Heart left ventricle (tissue), 16 donors: ENCODE measurements at regions not wholly inside any gene's neighbourhood (a gene's known extent, or its start where the extent isn't known, plus 50 kb on each side); places are given as distances from the start of the nearest gene placed in this dataset.

Experiments used
- ATAC-seq, 4 donors: fragments of 200-7000 bp; cut with Tn5 transposase; one replicate each; pipeline ENCODE4 v1.9.1; 2020 to 2022; ENCODE audit warnings: moderate library complexity in 4 of 4, mild to moderate bottlenecking in 3 of 4, moderate number of reproducible peaks in 1 of 4
- DNase-seq, 5 donors: peaks; one replicate each; pipeline ENCODE4 v3.0.0-alpha.2; 2020
- H3K27ac ChIP-seq, 12 donors: fragments of 200-600 bp; sonication (generic) in 4 of 12; one replicate each; pipeline versions ENCODE4 v1.5.0 to v1.8.0; 2016 to 2022; ENCODE audit warnings: mild to moderate bottlenecking in 2 of 12
- H3K27me3 ChIP-seq, 9 donors: fragments of 200-600 bp; sonication (generic) in 2 of 9; one replicate each; pipeline versions ENCODE4 v1.5.1 to v1.8.0; 2016 to 2022; ENCODE audit warnings: mild to moderate bottlenecking in 3 of 9
- H3K36me3 ChIP-seq, 9 donors: fragments of 200-600 bp; sonication (generic) in 2 of 9; one replicate each; pipeline versions ENCODE4 v1.5.0 to v1.8.0; 2018 to 2022; ENCODE audit warnings: mild to moderate bottlenecking in 2 of 9
- H3K4me1 ChIP-seq, 12 donors: fragments of 200-600 bp; sonication (generic) in 4 of 12; one replicate each; pipeline versions ENCODE4 v1.5.0 to v1.8.0; 2016 to 2022; ENCODE audit warnings: mild to moderate bottlenecking in 3 of 12
- H3K4me3 ChIP-seq, 12 donors: fragments of 200-600 bp; sonication (generic) in 4 of 12; one replicate each; pipeline versions ENCODE4 v1.5.0 to v1.8.0; 2017 to 2022; ENCODE audit warnings: mild to moderate bottlenecking in 9 of 12, moderate library complexity in 4 of 12
- H3K9me3 ChIP-seq, 12 donors: fragments of 200-600 bp; sonication (generic) in 4 of 12; one replicate each; pipeline versions ENCODE4 v1.5.0 to v1.8.0; 2016 to 2022; ENCODE audit warnings: mild to moderate bottlenecking in 1 of 12
- CTCF ChIP-seq, 12 donors: fragments of 200-600 bp; sonication (generic) in 4 of 12; IDR thresholded peaks; one replicate each; pipeline versions ENCODE4 v1.5.0 to v1.8.0; 2018 to 2022; ENCODE audit warnings: antibody characterized with exemption in 12 of 12, mild to moderate bottlenecking in 5 of 12
- POLR2A ChIP-seq, 2 donors: fragments of 450-650 bp; IDR thresholded peaks; one replicate each; pipeline ENCODE4 v1.6.1; 2017; ENCODE audit warnings: antibody characterized with exemption in 2 of 2, mild to moderate bottlenecking in 2 of 2, moderate library complexity in 2 of 2
- WGBS, 4 donors: extraction: QIAGEN DNeasy Blood & Tissue Kit in 2 of 4; methylation state at CpG; one replicate each; pipeline versions ENCODE4 v1.1.5 to v1.1.7; 2013 to 2018; 5-methylcytosine and 5-hydroxymethylcytosine counted together
- intact Hi-C, 10 donors: fragments of 100-400 bp; cut with DNase I; formaldehyde crosslinking; loops; one replicate each; pipeline versions ENCODE4 v1.11.1 to v1.14.2; 2022
- donor health status: ischemic (EF 13 %, LVEDD 7.1; RV severe dilation, severe dysfunction).
- donor health status: healthy with polysubstance abuse.
- donor health status: DM: no; HTN: yes; CAD: no.
- donor health status: DM: no; HTN: no; CAD: no.
- donor health status: ischemic (EF 25% LVEDD 6.9; RV normal size, moderate dysfunction).
- donor health status: ischemic (EF 25% LVEDD 5.7; RV mildly dilated, moderate dysfunction).
- donor health status: healthy.
- donor health status: DM: yes; HTN: yes; CAD: no.
- donor health status: ischemic (EF 35%, LVEDD 5.7; RV mildly dilated, moderate dysfunction).
- donor health status: nonischemic (EF 11% LVEDD 7.7; RV severe dilation, severe dysfunction).
- donor health status: DM: yes; HTN: yes; CAD: no.
- donor health status: PGD.
- donor health status: ischemic (EF 29% LVEDD 5.4; RV normal size, mild dysfunction).
- donor health status: nonischemic (EF 23%, LVEDD 6.1; RV moderate dilation, normal function).

- no peak for ATAC-seq
- no peak overlapping the region for H3K27ac ChIP-seq
- peaks cover 0 to 14% (median 0%) of the 10 kb centered on the region in 9 donors for H3K27me3 ChIP-seq
- H3K9me3 ChIP-seq = no peaks in the 10 kb centered on the region
- no peaks in the 10 kb centered on the region for H3K4me1 ChIP-seq
- no peaks in the 10 kb centered on the region for H3K36me3 ChIP-seq
- TF ChIP-seq POLR2A (IDR thresholded peaks at IDR 0.05) (no peak), CTCF (IDR thresholded peaks at IDR 0.05) (no peak)
- H3K4me3 ChIP-seq = no peak overlapping the region
- WGBS, 4 donors = 58 to 68% (median 61%) methylated on average over 9 of the region's 9 CpGs
- intact Hi-C loops = no loop called here
- no peak for DNase-seq
These were observed 118.3 kb upstream of the ADAMTS18 start for GRCh38 chr16:77553130-77553529.

GRCh38 chr16:77555126-77555525, 120.3 kb upstream of the ADAMTS18 start:
- Histone ChIP-seq H3K27me3 (peaks cover 0 to 14% (median 0%) of the 10 kb centered on the region in 9 donors), H3K36me3 (no peaks in the 10 kb centered on the region), H3K9me3 (no peaks in the 10 kb centered on the region), H3K27ac (no peak overlapping the region), H3K4me1 (no peaks in the 10 kb centered on the region), H3K4me3 (no peak overlapping the region)
- ATAC-seq = no peak
- 77 to 84% (median 82%) methylated on average over 1 of the region's 1 CpG for WGBS, 4 donors
- DNase-seq = no peak
- TF ChIP-seq POLR2A (IDR thresholded peaks at IDR 0.05) = no peak
- no peak for TF ChIP-seq CTCF (IDR thresholded peaks at IDR 0.05)
- intact Hi-C loops = no loop called here

GRCh38 chr16:77555791-77556190, 121.0 kb upstream of the ADAMTS18 start:
- Histone ChIP-seq H3K4me3 (no peak overlapping the region), H3K27ac (no peak overlapping the region), H3K4me1 (no peaks in the 10 kb centered on the region), H3K36me3 (no peaks in the 10 kb centered on the region), H3K9me3 (no peaks in the 10 kb centered on the region), H3K27me3 (peaks cover 0 to 14% (median 0%) of the 10 kb centered on the region in 9 donors)
- ATAC-seq (no peak), DNase-seq (no peak)
- 80 to 84% (median 82%) methylated on average over 12 of the region's 12 CpGs for WGBS, 4 donors
- intact Hi-C loops = no loop called here
- no peak for TF ChIP-seq CTCF (IDR thresholded peaks at IDR 0.05)
- no peak for TF ChIP-seq POLR2A (IDR thresholded peaks at IDR 0.05)

- TF ChIP-seq POLR2A (IDR thresholded peaks at IDR 0.05) = no peak
- no peak for TF ChIP-seq CTCF (IDR thresholded peaks at IDR 0.05)
- DNase-seq (no peak), ATAC-seq (no peak)
- H3K9me3 ChIP-seq = no peaks in the 10 kb centered on the region
- H3K4me1 ChIP-seq = no peaks in the 10 kb centered on the region
- no peak overlapping the region for H3K4me3 ChIP-seq
- WGBS, 4 donors = 51 to 63% (median 57%) methylated on average over 10 of the region's 10 CpGs
- H3K27ac ChIP-seq = no peak overlapping the region
- intact Hi-C loops = no loop called here
- H3K36me3 ChIP-seq = no peaks in the 10 kb centered on the region
- peaks cover 0 to 14% (median 0%) of the 10 kb centered on the region in 9 donors for H3K27me3 ChIP-seq
These were observed 121.5 kb upstream of the ADAMTS18 start for GRCh38 chr16:77556201-77556873.
